ENCODE measurements at regions not wholly inside any gene's neighbourhood (a gene's known extent, or its start where the extent isn't known, plus 50 kb on each side); places are given as distances from the start of the nearest gene placed in this dataset.
"Not testable (repeated sequence)": the region's sequence is repeated elsewhere in the genome, so short reads cannot be mapped to it uniquely, and the experiment has no call there.

GRCh38 chr13:52565324-52565723 lies 76.9 kb upstream of the HNRNPA1L2 start:
- DNase-seq: not testable (repeated sequence)

GRCh38 chr13:52569904-52570602 lies 72.2 kb upstream of the HNRNPA1L2 start:
- peak; percentile 18 for DNase-seq

- DNase-seq: not testable (repeated sequence)
These were observed 71.1 kb upstream of the HNRNPA1L2 start for GRCh38 chr13:52571163-52571562.

DNA sequence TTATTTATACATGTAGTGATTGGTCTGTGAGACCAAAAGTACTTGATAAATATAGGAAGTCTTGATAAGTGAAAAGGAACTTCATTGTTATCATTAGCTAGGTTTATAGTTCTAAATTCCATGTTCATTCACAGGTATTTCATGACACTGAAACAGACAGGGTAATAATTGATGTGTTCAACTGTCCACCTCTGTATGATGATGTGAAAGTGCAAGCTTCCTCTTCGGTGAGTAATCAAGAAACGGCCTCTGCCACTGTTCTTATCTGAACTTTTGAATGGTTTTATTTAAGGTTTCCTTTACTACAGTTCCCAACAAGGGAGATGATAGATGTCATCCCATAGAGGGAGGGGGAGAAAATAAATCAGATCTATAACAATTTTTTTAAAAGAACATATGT lies 59.3 kb upstream of the HNRNPA1L2 start:
- not testable (repeated sequence) for DNase-seq

Measured in NCI-H446 treated with DMSO at 0.1 percent for 48 hours (cell line).